Upper lobe of left lung (tissue), 6 donors: ENCODE measurements at regions not wholly inside any gene's neighbourhood (a gene's known extent, or its start where the extent isn't known, plus 50 kb on each side); places are given as distances from the start of the nearest gene placed in this dataset.

Source experiments
- ATAC-seq, 2 donors: fragments of 200-7000 bp; cut with Tn5 transposase; one replicate each; pipeline ENCODE4 v1.9.1; 2022; ENCODE audit warnings: mild to moderate bottlenecking in 2 of 2, moderate library complexity in 2 of 2; ENCODE audit not compliant: low FRiP score in 2 of 2
- DNase-seq, 2 donors: peaks; one replicate each; pipeline ENCODE4 v3.0.0-alpha.2; 2019 to 2020
- H3K27ac ChIP-seq, 4 donors: fragments of 200-600 bp; sonication (generic); one replicate each; pipeline ENCODE4 v1.5.1; 2016 to 2019
- H3K27me3 ChIP-seq, 4 donors: fragments of 200-600 bp; sonication (generic); one replicate each; pipeline ENCODE4 v1.5.1; 2017 to 2019
- H3K36me3 ChIP-seq, 4 donors: fragments of 200-600 bp; sonication (generic); one replicate each; pipeline ENCODE4 v1.5.1; 2016 to 2019
- H3K4me1 ChIP-seq, 4 donors: fragments of 200-600 bp; sonication (generic); one replicate each; pipeline ENCODE4 v1.5.1; 2018 to 2019
- H3K4me3 ChIP-seq, 4 donors: fragments of 200-600 bp; sonication (generic); one replicate each; pipeline ENCODE4 v1.5.1; 2017 to 2019; ENCODE audit warnings: mild to moderate bottlenecking in 2 of 4, moderate library complexity in 1 of 4
- H3K9me3 ChIP-seq, 4 donors: fragments of 200-600 bp; sonication (generic); one replicate each; pipeline ENCODE4 v1.5.1; 2018 to 2019
- CTCF ChIP-seq, 6 experiments: fragments of 450-650 bp in 4 of 6; fragments of 200-600 bp in 2 of 6; sonication (generic) in 2 of 6; IDR thresholded peaks; one replicate each; pipeline ENCODE4 v1.5.1; 2016 to 2019; ENCODE audit warnings: antibody characterized with exemption in 6 of 6
- EP300 ChIP-seq, 4 donors: sonication (generic); formaldehyde crosslinking; IDR thresholded peaks; one replicate each; pipeline ENCODE4 v1.5.1; 2017; ENCODE audit warnings: antibody characterized with exemption in 4 of 4, control low read depth in 2 of 4
- POLR2A ChIP-seq, 4 donors: fragments of 450-650 bp; IDR thresholded peaks; one replicate each; pipeline ENCODE4 v1.5.1; 2016 to 2017; ENCODE audit warnings: antibody characterized with exemption in 4 of 4, mild to moderate bottlenecking in 2 of 4
- POLR2AphosphoS5 ChIP-seq, 2 donors: sonication (generic); formaldehyde crosslinking; IDR thresholded peaks; one replicate each; pipeline ENCODE4 v1.5.1; 2017; ENCODE audit warnings: antibody characterized with exemption in 2 of 2
- WGBS, 2 donors: methylation state at CpG; one replicate each; pipeline ENCODE4 v1.1.5; 2017 to 2018; 5-methylcytosine and 5-hydroxymethylcytosine counted together
- donor health status: DM: no; HTN: no; CAD: no; lungs with moderate emphysema.
- donor health status: DM: no; HTN: yes; CAD: no; lungs with severe emphysema.

DNA sequence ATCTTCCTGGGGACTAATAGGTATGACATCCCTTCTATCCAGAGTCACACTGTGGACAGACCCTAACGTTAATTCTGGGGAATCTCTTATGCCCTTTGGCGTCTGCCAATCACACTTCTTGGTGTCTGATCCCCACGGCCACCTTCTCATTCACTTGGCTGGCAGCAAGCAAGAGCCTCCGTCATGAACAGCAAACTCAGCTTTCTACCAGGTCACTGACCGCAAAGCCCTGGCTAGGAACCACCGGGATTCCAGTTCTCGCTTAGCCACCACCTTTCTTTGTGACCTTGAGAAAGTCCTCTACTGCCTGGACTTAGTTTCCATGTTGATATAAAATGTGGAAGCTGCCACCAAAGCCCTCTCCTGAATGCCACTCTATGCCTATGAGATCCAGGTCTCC, 67.7 kb upstream of the FCN1 start:
- no peaks in the 10 kb centered on the region for H3K36me3 ChIP-seq
- TF ChIP-seq EP300 (IDR thresholded peaks at IDR 0.05) (no peak), POLR2A (IDR thresholded peaks at IDR 0.05) (no peak), POLR2AphosphoS5 (IDR thresholded peaks at IDR 0.05) (no peak), CTCF (IDR thresholded peaks at IDR 0.05) (no peak)
- ATAC-seq (no peak), DNase-seq (peak in 1 of 2 donors; percentile 10)
- H3K4me1 ChIP-seq, result no peaks in the 10 kb centered on the region
- no peak overlapping the region for H3K4me3 ChIP-seq
- no peaks in the 10 kb centered on the region for H3K27me3 ChIP-seq
- 90 to 93% methylated on average over 7 of the region's 7 CpGs for WGBS, 2 donors
- H3K27ac ChIP-seq, result no peak overlapping the region
- peaks cover 6 to 18% (median 9%) of the 10 kb centered on the region in 4 donors for H3K9me3 ChIP-seq

- WGBS, 2 donors, result 91 to 100% methylated on average over 1 of the region's 1 CpG
- ATAC-seq, result no peak
- H3K27me3 ChIP-seq, result no peaks in the 10 kb centered on the region
- no peak overlapping the region for H3K27ac ChIP-seq
- DNase-seq, result no peak
- H3K4me3 ChIP-seq, result no peak overlapping the region
- no peaks in the 10 kb centered on the region for H3K36me3 ChIP-seq
- H3K4me1 ChIP-seq, result no peaks in the 10 kb centered on the region
- TF ChIP-seq EP300 (IDR thresholded peaks at IDR 0.05) (no peak), POLR2AphosphoS5 (IDR thresholded peaks at IDR 0.05) (no peak), CTCF (IDR thresholded peaks at IDR 0.05) (no peak), POLR2A (IDR thresholded peaks at IDR 0.05) (no peak)
- peaks cover 6 to 18% (median 9%) of the 10 kb centered on the region in 4 donors for H3K9me3 ChIP-seq
Measured at GRCh38 chr9:134986957-134987356, 69.2 kb upstream of the FCN1 start.

GRCh38 chr9:134987376-134987775, 69.7 kb upstream of the FCN1 start:
- H3K4me3 ChIP-seq, result no peak overlapping the region
- DNase-seq, result peak in 1 of 2 donors; percentile 17
- WGBS, 2 donors, result 84 to 92% methylated on average over 6 of the region's 6 CpGs

GRCh38 chr9:134987906-134988700, 70.4 kb upstream of the FCN1 start:
- ATAC-seq (no peak), DNase-seq (peak in 1 of 2 donors; percentile 4)
- no peaks in the 10 kb centered on the region for H3K36me3 ChIP-seq
- no peaks in the 10 kb centered on the region for H3K4me1 ChIP-seq
- H3K9me3 ChIP-seq, result peaks cover 6 to 18% (median 9%) of the 10 kb centered on the region in 4 donors
- H3K4me3 ChIP-seq, result no peak overlapping the region
- no peak overlapping the region for H3K27ac ChIP-seq
- no peak for TF ChIP-seq EP300 (IDR thresholded peaks at IDR 0.05)
- TF ChIP-seq POLR2AphosphoS5 (IDR thresholded peaks at IDR 0.05), result no peak
- TF ChIP-seq CTCF (IDR thresholded peaks at IDR 0.05), result no peak
- no peak for TF ChIP-seq POLR2A (IDR thresholded peaks at IDR 0.05)
- no peaks in the 10 kb centered on the region for H3K27me3 ChIP-seq
- 78 to 84% methylated on average over 9 to 16 of the region's 16 CpGs for WGBS, 2 donors

More at GRCh38 chr9:134987376-134987775, 69.7 kb upstream of the FCN1 start:
- ATAC-seq, result no peak
- TF ChIP-seq EP300 (IDR thresholded peaks at IDR 0.05) (no peak), POLR2A (IDR thresholded peaks at IDR 0.05) (no peak), POLR2AphosphoS5 (IDR thresholded peaks at IDR 0.05) (no peak), CTCF (IDR thresholded peaks at IDR 0.05) (no peak)
- Histone ChIP-seq H3K27ac (no peak overlapping the region), H3K36me3 (no peaks in the 10 kb centered on the region), H3K4me1 (no peaks in the 10 kb centered on the region), H3K27me3 (no peaks in the 10 kb centered on the region), H3K9me3 (peaks cover 6 to 18% (median 9%) of the 10 kb centered on the region in 4 donors)

DNA sequence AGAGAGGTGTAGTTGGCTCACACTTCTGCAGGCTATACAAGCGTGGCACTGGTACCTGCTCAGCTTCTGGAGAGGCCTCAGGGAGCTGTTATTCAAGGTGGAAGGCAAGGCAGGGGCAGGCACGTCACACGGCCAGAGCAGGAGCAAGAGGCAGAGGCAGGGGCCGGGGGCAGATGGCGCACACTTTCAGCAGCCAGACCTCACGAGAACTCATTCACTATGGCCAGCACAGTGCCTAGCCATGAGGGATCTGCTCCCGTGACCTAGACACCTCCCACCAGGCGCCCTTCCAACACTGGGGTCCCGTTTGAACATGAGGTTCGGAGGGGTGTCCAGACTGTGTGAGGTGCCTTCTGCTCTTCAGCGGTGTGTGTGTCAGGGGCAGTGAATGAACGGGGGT, 71.0 kb upstream of the FCN1 start:
- Histone ChIP-seq H3K4me1 (no peaks in the 10 kb centered on the region), H3K9me3 (peaks cover 6 to 18% (median 9%) of the 10 kb centered on the region in 4 donors), H3K36me3 (no peaks in the 10 kb centered on the region), H3K4me3 (no peak overlapping the region), H3K27me3 (no peaks in the 10 kb centered on the region), H3K27ac (no peak overlapping the region)
- ATAC-seq (no peak), DNase-seq (peak in 1 of 2 donors; percentile 12)
- 83% methylated on average over 7 to 12 of the region's 12 CpGs for WGBS, 2 donors
- TF ChIP-seq POLR2AphosphoS5 (IDR thresholded peaks at IDR 0.05) (no peak), EP300 (IDR thresholded peaks at IDR 0.05) (no peak), CTCF (IDR thresholded peaks at IDR 0.05) (no peak), POLR2A (IDR thresholded peaks at IDR 0.05) (no peak)
